ENCODE measurements at regions not wholly inside any gene's neighbourhood (a gene's known extent, or its start where the extent isn't known, plus 50 kb on each side); places are given as distances from the start of the nearest gene placed in this dataset.

DNA sequence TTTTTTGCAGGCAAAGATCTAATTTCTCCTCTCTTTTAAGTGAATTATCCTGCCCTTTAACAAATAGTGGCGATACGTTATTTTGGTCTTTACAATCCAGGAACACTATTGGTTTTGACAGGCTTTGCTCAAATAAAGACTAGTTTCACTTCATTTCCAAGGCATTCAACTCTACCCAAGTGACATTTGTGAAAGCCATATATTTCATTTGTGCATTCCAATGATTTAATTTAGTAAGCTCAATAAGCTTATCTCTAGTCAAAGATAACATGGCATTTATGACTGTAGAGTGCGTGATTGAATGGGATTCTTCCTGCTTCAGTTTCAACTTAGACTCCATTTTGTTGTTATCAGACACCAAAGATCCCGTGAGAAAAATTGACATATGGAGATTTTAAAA is 959.8 kb downstream of the ADGRL3 start:
- in situ Hi-C loops (cut with MboI; ENCODE audit: low pct_ligation_motif_present in 1 of 4, low pct_unique_long_range_greater_than_20kb in 1 of 4, low sequenced_read_pairs in 3 of 4) (no loop called here), intact Hi-C loops (cut with DNase I; ENCODE audit: low total_unique reads) (no loop called here)
- Histone ChIP-seq H3K4me3 (no peak overlapping the region), H3K27me3 (no peaks in the 10 kb centered on the region), H3K36me3 (no peaks in the 10 kb centered on the region), H3K4me1 (no peaks in the 10 kb centered on the region), H3K27ac (no peak overlapping the region), H3K9me3 (no peaks in the 10 kb centered on the region)
- TF ChIP-seq POLR2A (IDR thresholded peaks at IDR 0.05): no peak
- TF ChIP-seq, protein P1, sequence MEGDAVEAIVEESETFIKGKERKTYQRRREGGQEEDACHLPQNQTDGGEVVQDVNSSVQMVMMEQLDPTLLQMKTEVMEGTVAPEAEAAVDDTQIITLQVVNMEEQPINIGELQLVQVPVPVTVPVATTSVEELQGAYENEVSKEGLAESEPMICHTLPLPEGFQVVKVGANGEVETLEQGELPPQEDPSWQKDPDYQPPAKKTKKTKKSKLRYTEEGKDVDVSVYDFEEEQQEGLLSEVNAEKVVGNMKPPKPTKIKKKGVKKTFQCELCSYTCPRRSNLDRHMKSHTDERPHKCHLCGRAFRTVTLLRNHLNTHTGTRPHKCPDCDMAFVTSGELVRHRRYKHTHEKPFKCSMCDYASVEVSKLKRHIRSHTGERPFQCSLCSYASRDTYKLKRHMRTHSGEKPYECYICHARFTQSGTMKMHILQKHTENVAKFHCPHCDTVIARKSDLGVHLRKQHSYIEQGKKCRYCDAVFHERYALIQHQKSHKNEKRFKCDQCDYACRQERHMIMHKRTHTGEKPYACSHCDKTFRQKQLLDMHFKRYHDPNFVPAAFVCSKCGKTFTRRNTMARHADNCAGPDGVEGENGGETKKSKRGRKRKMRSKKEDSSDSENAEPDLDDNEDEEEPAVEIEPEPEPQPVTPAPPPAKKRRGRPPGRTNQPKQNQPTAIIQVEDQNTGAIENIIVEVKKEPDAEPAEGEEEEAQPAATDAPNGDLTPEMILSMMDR (IDR thresholded peaks at IDR 0.05): no peak
- no peak for TF ChIP-seq EP300 (IDR thresholded peaks at IDR 0.05; ENCODE audit: low read depth)
- TF ChIP-seq POLR2AphosphoS5 (IDR thresholded peaks at IDR 0.05): no peak
- WGBS, 2 donors (ENCODE audit: low coverage in 1 of 2): 65 to 73% methylated on average over 4 of the region's 4 CpGs
- no peak for DNase-seq

DNA sequence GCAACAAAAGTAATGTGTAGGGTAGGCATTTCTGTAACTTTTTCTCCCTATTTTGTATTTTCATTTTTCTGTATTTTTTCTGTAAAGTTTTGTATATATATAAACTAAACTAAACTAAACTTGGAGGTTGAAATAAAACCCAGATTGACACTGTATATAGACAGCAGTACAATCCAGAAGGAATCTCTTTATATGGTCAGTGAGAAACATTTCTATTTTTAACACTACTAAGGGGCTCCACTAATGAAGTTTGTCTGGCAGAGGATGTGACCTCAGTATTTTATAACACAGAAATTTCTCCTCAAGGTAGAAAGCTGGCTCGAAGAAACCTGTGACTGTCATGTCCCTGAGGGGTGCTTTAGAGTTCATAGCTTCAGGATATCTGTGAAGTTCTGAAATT is 959.2 kb downstream of the ADGRL3 start:
- H3K36me3 ChIP-seq: no peaks in the 10 kb centered on the region
- intact Hi-C loops (cut with DNase I; ENCODE audit: low total_unique reads): no loop called here
- H3K27ac ChIP-seq: no peak overlapping the region
- DNase-seq: no peak
- no peaks in the 10 kb centered on the region for H3K4me1 ChIP-seq
- no peak overlapping the region for H3K4me3 ChIP-seq
- H3K9me3 ChIP-seq: no peaks in the 10 kb centered on the region
- WGBS, 2 donors (ENCODE audit: low coverage in 1 of 2): 14 to 33% methylated on average over 1 of the region's 1 CpG
- in situ Hi-C loops (cut with MboI; ENCODE audit: low pct_ligation_motif_present in 1 of 4, low pct_unique_long_range_greater_than_20kb in 1 of 4, low sequenced_read_pairs in 3 of 4): no loop called here
- no peak for TF ChIP-seq EP300 (IDR thresholded peaks at IDR 0.05; ENCODE audit: low read depth)
- TF ChIP-seq POLR2AphosphoS5 (IDR thresholded peaks at IDR 0.05): no peak
- TF ChIP-seq POLR2A (IDR thresholded peaks at IDR 0.05): no peak
- TF ChIP-seq, protein P1 (IDR thresholded peaks at IDR 0.05): no peak
- H3K27me3 ChIP-seq: no peaks in the 10 kb centered on the region

DNA sequence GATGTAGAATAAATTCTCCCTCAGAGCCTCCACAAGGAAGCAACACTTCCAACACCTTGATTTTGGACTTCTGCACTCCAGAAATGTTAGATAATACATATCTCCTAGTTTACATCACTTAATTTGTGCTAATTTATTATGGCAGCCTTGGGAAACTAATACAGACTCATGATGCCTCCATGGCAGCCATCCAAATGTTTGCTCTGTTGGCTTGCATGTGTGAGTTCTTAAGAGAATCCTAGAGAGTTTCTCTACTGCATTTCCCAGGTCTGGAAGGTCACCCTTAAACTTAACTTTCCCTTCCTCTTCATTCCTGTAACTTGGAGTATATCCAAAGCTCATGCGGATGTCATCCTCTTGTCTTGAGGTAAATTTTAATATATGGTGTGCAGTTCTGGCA is 956.1 kb downstream of the ADGRL3 start:
- in situ Hi-C loops (cut with MboI; ENCODE audit: low pct_ligation_motif_present in 1 of 4, low pct_unique_long_range_greater_than_20kb in 1 of 4, low sequenced_read_pairs in 3 of 4) (no loop called here), intact Hi-C loops (cut with DNase I; ENCODE audit: low total_unique reads) (no loop called here)
- H3K4me3 ChIP-seq: no peak overlapping the region
- TF ChIP-seq EP300 (IDR thresholded peaks at IDR 0.05; ENCODE audit: low read depth) (no peak), POLR2A (IDR thresholded peaks at IDR 0.05) (no peak), POLR2AphosphoS5 (IDR thresholded peaks at IDR 0.05) (no peak)
- TF ChIP-seq, protein P1 (IDR thresholded peaks at IDR 0.05): no peak
- no peak overlapping the region for H3K27ac ChIP-seq
- no peaks in the 10 kb centered on the region for H3K27me3 ChIP-seq
- H3K36me3 ChIP-seq: no peaks in the 10 kb centered on the region
- H3K9me3 ChIP-seq: no peaks in the 10 kb centered on the region
- no peak for DNase-seq
- H3K4me1 ChIP-seq: no peaks in the 10 kb centered on the region
- 67 to 82% methylated on average over 1 of the region's 1 CpG for WGBS, 2 donors (ENCODE audit: low coverage in 1 of 2)

DNA sequence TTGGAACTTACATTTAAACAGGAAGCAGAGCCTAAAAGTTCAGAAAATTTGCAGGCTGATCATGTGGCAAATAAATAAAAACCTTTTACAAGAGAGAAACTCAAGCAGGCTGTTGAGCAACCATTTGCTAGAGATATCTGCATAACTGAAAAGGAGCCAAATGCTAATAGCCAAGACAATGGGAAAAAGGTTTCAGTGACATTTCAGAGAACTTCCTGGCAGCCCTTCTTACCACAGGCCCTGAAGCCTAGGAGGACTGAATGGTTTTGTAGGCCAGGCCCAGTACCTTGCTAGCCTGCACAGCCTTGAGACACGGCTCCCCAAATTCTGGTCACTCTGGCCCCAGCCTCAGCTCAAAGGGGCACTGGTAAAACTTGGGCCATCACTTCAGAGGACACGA is 945.1 kb downstream of the ADGRL3 start:
- no peak overlapping the region for H3K27ac ChIP-seq
- 89 to 100% methylated on average over 1 to 2 of the region's 2 CpGs for WGBS, 2 donors (ENCODE audit: low coverage in 1 of 2)
- in situ Hi-C loops (cut with MboI; ENCODE audit: low pct_ligation_motif_present in 1 of 4, low pct_unique_long_range_greater_than_20kb in 1 of 4, low sequenced_read_pairs in 3 of 4) (no loop called here), intact Hi-C loops (cut with DNase I; ENCODE audit: low total_unique reads) (no loop called here)
- no peaks in the 10 kb centered on the region for H3K4me1 ChIP-seq
- H3K36me3 ChIP-seq: no peaks in the 10 kb centered on the region
- no peaks in the 10 kb centered on the region for H3K9me3 ChIP-seq
- no peaks in the 10 kb centered on the region for H3K27me3 ChIP-seq
- DNase-seq: no peak
- H3K4me3 ChIP-seq: no peak overlapping the region
- TF ChIP-seq POLR2AphosphoS5 (IDR thresholded peaks at IDR 0.05) (no peak), POLR2A (IDR thresholded peaks at IDR 0.05) (no peak), EP300 (IDR thresholded peaks at IDR 0.05; ENCODE audit: low read depth) (no peak)
- TF ChIP-seq, protein P1 (IDR thresholded peaks at IDR 0.05): no peak
